ENCODE measurements at regions not wholly inside any gene's neighbourhood (a gene's known extent, or its start where the extent isn't known, plus 50 kb on each side); places are given as distances from the start of the nearest gene placed in this dataset.

GRCh38 chr11:116689413-116690127 is 83.2 kb downstream of the BUD13 start:
- no peak for TF ChIP-seq CTCF (IDR thresholded peaks at IDR 0.05)
- no peak for TF ChIP-seq POLR2A (IDR thresholded peaks at IDR 0.05)
- no peak for TF ChIP-seq POLR2AphosphoS5 (IDR thresholded peaks at IDR 0.05; ENCODE audit: insufficient read depth in 1 of 2, low read depth in 1 of 2)
